ENCODE measurements at regions not wholly inside any gene's neighbourhood (a gene's known extent, or its start where the extent isn't known, plus 50 kb on each side); places are given as distances from the start of the nearest gene placed in this dataset.

GRCh38 chr19:27736225-27736624 is 1476.7 kb downstream of the UQCRFS1 start:
- TF ChIP-seq, protein P1, sequence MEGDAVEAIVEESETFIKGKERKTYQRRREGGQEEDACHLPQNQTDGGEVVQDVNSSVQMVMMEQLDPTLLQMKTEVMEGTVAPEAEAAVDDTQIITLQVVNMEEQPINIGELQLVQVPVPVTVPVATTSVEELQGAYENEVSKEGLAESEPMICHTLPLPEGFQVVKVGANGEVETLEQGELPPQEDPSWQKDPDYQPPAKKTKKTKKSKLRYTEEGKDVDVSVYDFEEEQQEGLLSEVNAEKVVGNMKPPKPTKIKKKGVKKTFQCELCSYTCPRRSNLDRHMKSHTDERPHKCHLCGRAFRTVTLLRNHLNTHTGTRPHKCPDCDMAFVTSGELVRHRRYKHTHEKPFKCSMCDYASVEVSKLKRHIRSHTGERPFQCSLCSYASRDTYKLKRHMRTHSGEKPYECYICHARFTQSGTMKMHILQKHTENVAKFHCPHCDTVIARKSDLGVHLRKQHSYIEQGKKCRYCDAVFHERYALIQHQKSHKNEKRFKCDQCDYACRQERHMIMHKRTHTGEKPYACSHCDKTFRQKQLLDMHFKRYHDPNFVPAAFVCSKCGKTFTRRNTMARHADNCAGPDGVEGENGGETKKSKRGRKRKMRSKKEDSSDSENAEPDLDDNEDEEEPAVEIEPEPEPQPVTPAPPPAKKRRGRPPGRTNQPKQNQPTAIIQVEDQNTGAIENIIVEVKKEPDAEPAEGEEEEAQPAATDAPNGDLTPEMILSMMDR (IDR thresholded peaks at IDR 0.05) = no peak
- no peak for TF ChIP-seq POLR2AphosphoS5 (IDR thresholded peaks at IDR 0.05; ENCODE audit: insufficient read depth in 1 of 2, low read depth in 1 of 2)

Data from vagina (tissue), 2 donors.